SK-N-SH treated with all-trans-retinoic acid at 6 μM for 48 hours (cell line): ENCODE measurements at regions not wholly inside any gene's neighbourhood (a gene's known extent, or its start where the extent isn't known, plus 50 kb on each side); places are given as distances from the start of the nearest gene placed in this dataset.

ENCODE experiments used
- CREB5 ChIP-seq: fragments of 250-450 bp; sonication (Bioruptor Pico); IDR thresholded peaks from 2 replicates; pipeline ENCODE4 v1.5.1; 2020; ENCODE audit warnings: low read depth, mild to moderate bottlenecking, moderate library complexity
- CSRNP3 ChIP-seq: fragments of 250-450 bp; sonication (Bioruptor Pico); IDR thresholded peaks from 2 replicates; pipeline ENCODE4 v1.5.1; 2021; ENCODE audit warnings: mild to moderate bottlenecking, moderate library complexity
- GLIS3 ChIP-seq: fragments of 250-450 bp; sonication (Bioruptor Pico); IDR thresholded peaks from 2 replicates; pipeline ENCODE4 v1.5.0; 2020; ENCODE audit warnings: mild to moderate bottlenecking, moderate library complexity
- PATZ1 ChIP-seq: fragments of 250-450 bp; sonication (Bioruptor Pico); IDR thresholded peaks from 2 replicates; pipeline ENCODE4 v1.8.0; 2020; ENCODE audit warnings: mild to moderate bottlenecking, moderate library complexity, borderline replicate concordance
- ZFP30 ChIP-seq: fragments of 450-650 bp; formaldehyde crosslinking; IDR thresholded peaks from 2 replicates; pipeline ENCODE4 v1.5.0; 2022; ENCODE audit warnings: mild to moderate bottlenecking, moderate library complexity
- ZNF565 ChIP-seq: fragments of 450-650 bp; formaldehyde crosslinking; conservative IDR thresholded peaks from 2 replicates; pipeline ENCODE4 v1.5.0; 2020; ENCODE audit warnings: low read depth, mild to moderate bottlenecking, moderate library complexity

GRCh38 chr4:156556336-156556735 lies 415.3 kb downstream of the PDGFC start:
- TF ChIP-seq PATZ1 (CRISPR knock-in tag), result no peak
- no peak for TF ChIP-seq GLIS3
- TF ChIP-seq CSRNP3 (CRISPR knock-in tag), result no peak
- TF ChIP-seq CREB5 (CRISPR knock-in tag), result no peak
- TF ChIP-seq ZFP30 (CRISPR knock-in tag), result no peak
- no peak for TF ChIP-seq ZNF565 (CRISPR knock-in tag)
